ENCODE measurements at regions not wholly inside any gene's neighbourhood (a gene's known extent, or its start where the extent isn't known, plus 50 kb on each side); places are given as distances from the start of the nearest gene placed in this dataset.

DNA sequence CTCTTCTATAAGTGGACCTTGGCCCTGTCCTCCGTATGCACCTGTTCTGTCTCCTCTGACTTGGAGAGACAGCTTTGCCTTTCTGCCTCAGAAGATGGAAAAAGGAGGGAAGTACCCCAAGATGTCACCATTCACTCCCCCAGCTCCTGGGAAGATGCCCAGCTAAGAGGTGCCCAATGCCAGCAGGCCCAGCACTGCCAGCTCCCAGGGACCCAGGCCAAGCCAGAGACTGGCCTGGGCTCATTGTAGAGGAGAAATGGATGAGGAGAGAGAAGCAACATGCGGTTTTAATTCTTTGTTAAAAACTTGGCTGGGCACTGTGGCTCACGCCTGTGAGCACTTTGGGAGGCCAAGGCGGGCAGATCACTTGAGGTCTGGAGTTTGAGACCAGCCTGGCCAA lies 111.5 kb upstream of the ZNF507 start:
- TF ChIP-seq CTCF (IDR thresholded peaks at IDR 0.05): no peak
- no peak for TF ChIP-seq EP300 (IDR thresholded peaks at IDR 0.05; ENCODE audit: low read depth)

All from transverse colon (tissue), 3 donors.